ENCODE measurements at regions not wholly inside any gene's neighbourhood (a gene's known extent, or its start where the extent isn't known, plus 50 kb on each side); places are given as distances from the start of the nearest gene placed in this dataset.

GRCh38 chr12:76259106-76259505 lies 89.1 kb downstream of the BBS10 start:
- DNase-seq (ENCODE audit: low read depth), result peak; percentile 8

GRCh38 chr12:76256904-76257303 lies 91.3 kb downstream of the BBS10 start:
- DNase-seq (ENCODE audit: low read depth), result no peak

- DNase-seq (ENCODE audit: low read depth), result no peak
Measured at GRCh38 chr12:76256321-76256720, 91.9 kb downstream of the BBS10 start.

GRCh38 chr12:76255692-76256091 lies 92.5 kb downstream of the BBS10 start:
- DNase-seq (ENCODE audit: low read depth), result no peak

GRCh38 chr12:76255281-76255680 lies 92.9 kb downstream of the BBS10 start:
- no peak for DNase-seq (ENCODE audit: low read depth)

GRCh38 chr12:76252031-76252430 lies 96.2 kb downstream of the BBS10 start:
- no peak for DNase-seq (ENCODE audit: low read depth)

DNA sequence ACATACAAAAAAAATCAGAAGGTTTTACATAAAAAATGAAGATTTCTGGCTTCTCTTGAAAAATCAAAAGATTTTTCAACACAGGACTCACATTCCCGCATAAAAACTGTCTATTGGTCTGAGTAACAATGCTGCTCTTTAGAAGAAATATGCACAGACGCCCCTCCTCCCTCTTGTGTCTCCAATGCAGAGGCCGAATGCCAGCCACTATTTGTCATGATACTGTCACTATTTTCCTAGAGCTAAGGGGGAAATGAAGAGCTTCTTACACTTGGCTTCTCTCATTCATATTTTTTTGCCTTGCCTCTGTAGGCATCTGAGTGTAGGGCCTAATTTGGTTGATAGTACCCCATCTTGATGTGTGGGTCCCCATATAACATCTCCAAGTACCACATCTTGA lies 98.0 kb downstream of the BBS10 start:
- peak; percentile 27 for DNase-seq (ENCODE audit: low read depth)

GRCh38 chr12:76249501-76249900 lies 98.7 kb downstream of the BBS10 start:
- DNase-seq (ENCODE audit: low read depth), result peak; percentile 13

- DNase-seq (ENCODE audit: low read depth), result no peak
Measured at GRCh38 chr12:76247992-76248391, 100.2 kb downstream of the BBS10 start.

- no peak for DNase-seq (ENCODE audit: low read depth)
Measured at GRCh38 chr12:76247026-76247646, 101.1 kb downstream of the BBS10 start.

- DNase-seq (ENCODE audit: low read depth), result no peak
Measured at GRCh38 chr12:76246611-76247010, 101.6 kb downstream of the BBS10 start.

DNA sequence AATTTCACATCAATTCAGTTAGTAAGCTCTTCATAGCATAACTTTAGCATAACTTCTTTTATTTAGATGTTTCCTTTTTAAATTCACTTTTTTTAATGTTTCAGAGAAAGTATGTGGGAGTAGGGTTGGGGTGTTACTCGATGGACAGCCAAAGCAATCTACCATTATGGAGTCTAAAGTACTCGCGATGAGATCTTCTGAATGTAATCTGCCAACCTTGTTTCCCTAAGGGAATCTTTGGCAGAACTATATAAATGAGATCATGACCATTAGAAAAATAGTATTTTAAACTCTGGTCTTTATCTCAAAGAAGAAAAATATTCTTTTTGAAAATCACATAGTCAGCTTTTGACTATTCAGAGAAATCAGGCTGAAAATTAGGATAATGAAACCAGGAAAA lies 103.9 kb downstream of the BBS10 start:
- DNase-seq (ENCODE audit: low read depth), result no peak

GRCh38 chr12:76242813-76243550 lies 105.2 kb downstream of the BBS10 start:
- DNase-seq (ENCODE audit: low read depth), result no peak

GRCh38 chr12:76241371-76241770 lies 106.8 kb downstream of the BBS10 start:
- no peak for DNase-seq (ENCODE audit: low read depth)

DNA sequence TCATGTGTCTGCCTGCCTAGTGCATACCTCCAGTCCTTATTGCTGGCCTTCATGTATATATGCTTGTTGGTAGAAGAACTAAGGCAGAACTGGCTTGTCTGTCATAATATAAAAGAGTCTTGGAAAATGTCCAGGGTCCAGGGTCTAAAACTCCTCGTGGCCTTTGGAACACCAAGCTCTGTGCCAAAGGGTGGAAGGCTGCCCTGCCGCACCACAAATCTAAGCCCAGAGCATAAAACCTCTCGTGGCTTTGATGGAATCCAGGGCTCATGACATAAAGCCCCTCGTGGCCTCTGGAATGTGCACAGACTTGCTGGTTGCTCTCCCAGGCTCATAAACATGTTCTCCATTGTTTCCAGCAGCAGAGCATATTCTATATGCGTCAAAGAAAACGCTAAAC lies 107.9 kb downstream of the BBS10 start:
- DNase-seq (ENCODE audit: low read depth), result no peak

- no peak for DNase-seq (ENCODE audit: low read depth)
Measured at GRCh38 chr12:76238688-76239087, 109.5 kb downstream of the BBS10 start.

DNA sequence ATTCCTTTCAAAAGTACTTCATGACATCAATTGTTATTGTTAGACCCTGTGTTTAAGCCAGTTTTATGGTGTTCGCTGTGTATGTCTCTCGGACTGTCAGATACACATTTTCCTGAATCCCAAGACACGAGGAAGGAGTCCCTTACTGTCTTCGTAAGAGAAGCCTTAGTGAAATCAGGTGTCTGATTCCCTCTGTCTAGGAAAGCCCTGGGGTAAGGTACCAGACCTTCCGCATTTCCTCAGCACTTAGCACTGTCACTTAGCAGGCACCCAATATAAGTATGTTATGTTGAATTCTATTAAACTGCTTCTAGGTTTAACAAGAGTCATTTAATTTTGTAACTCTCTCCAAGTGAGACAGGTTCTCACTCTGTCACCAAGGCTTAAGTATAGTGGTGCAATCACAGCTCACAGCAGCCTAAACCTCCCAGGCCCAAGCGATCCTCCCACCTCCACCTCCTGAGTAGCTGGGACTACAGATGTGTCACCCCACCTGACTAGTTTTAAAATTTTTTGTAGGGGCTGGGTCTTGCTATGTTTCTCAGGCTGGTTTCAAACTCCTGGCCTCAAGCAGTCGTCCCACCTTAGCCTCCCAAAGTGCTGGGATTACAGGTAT lies 111.0 kb downstream of the BBS10 start:
- DNase-seq (ENCODE audit: low read depth), result no peak

DNA sequence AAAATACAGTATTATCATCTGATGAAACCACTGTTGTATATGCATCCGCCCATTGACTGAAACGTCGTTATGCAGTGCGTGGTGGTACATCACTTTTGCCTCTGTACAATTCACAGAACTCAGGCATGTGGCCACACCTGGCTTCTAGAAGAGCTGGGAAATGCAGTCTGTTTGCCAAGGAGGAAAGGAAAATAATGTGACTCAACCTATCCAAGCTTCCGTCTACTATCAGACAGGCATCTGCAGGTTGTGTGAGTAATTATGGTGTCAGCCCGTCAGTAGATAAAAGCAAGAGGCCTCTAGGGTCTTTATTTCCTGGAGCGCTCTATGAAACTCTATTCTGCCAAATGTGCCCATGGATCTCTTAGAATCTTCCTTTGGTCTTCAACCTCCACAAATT lies 111.6 kb downstream of the BBS10 start:
- peak; percentile 74 for DNase-seq (ENCODE audit: low read depth)

- no peak for DNase-seq (ENCODE audit: low read depth)
Measured at GRCh38 chr12:76234741-76235140, 113.5 kb downstream of the BBS10 start.

DNA sequence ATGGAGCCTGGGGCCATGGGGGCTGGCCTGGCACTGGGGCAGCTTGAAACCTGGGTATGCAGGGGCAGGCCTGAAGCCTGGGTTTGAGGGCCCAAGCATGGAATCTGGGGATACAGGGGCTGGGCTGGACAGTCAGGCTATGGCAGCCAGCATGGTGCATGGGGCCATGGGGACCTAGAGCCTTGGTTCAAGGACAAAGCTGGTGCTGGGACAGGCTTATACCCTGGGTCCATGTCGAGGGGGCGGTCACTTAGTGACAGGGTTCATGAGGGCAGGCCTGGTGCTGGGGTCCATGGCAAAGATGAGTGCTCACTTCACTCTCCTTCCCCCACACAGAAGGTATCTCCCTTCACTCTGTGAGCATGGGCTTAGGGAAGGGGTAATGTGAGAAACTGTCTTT lies 116.2 kb downstream of the BBS10 start:
- DNase-seq (ENCODE audit: low read depth), result no peak

GRCh38 chr12:76226956-76227355 lies 121.3 kb downstream of the BBS10 start:
- no peak for DNase-seq (ENCODE audit: low read depth)

DNA sequence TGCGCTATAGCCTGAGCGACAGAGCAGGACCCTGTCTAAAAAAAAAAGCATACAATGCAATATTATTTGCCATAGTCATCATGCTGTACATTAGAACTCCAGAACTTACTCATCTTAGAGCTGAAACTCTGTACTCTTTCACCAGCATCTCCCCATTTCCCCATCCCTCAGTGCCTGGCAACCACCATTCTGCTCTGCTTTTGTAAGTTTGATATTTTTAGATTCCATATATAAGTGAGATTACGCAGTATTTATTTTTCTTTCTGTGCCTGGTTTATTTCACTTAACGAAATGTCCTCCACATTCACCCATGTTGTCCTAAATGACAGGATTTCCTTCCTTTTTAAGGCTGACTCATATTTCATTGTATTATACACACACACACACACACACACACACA lies 121.8 kb downstream of the BBS10 start:
- DNase-seq (ENCODE audit: low read depth), result no peak

GRCh38 chr12:76223869-76224268 lies 124.3 kb downstream of the BBS10 start:
- DNase-seq (ENCODE audit: low read depth), result no peak
